OCI-LY7 (cell line): ENCODE measurements at regions not wholly inside any gene's neighbourhood (a gene's known extent, or its start where the extent isn't known, plus 50 kb on each side); places are given as distances from the start of the nearest gene placed in this dataset.
"Not testable (repeated sequence)": the region's sequence is repeated elsewhere in the genome, so short reads cannot be mapped to it uniquely, and the experiment has no call there.

Source experiments
- CTCF ChIP-seq: fragments of 200-600 bp; sonication (generic); conservative IDR thresholded peaks from 2 replicates; pipeline ENCODE4 v1.5.1; 2014; ENCODE audit warnings: mild to moderate bottlenecking, antibody characterized with exemption, low read length, moderate library complexity, mixed read lengths
- EZH2phosphoT487 ChIP-seq: fragments of 200-600 bp; sonication (generic); IDR thresholded peaks from 2 replicates; pipeline ENCODE4 v1.6.1; 2018; ENCODE audit warnings: low read depth, borderline replicate concordance, mild to moderate bottlenecking, mixed run types, antibody characterized with exemption, low read length, moderate library complexity, mixed read lengths

GRCh38 chr20:53882438-53882986 lies 187.9 kb downstream of the BCAS1 start:
- TF ChIP-seq EZH2phosphoT487, CTCF: not testable (repeated sequence)
